ENCODE measurements at regions not wholly inside any gene's neighbourhood (a gene's known extent, or its start where the extent isn't known, plus 50 kb on each side); places are given as distances from the start of the nearest gene placed in this dataset.

GRCh38 chr2:239889641-239890121 is 135.5 kb downstream of the NDUFA10 start:
- ATAC-seq, result no peak
- TF ChIP-seq CSRNP3 (CRISPR knock-in tag; IDR thresholded peaks at IDR 0.05) (no peak), PPARA (CRISPR knock-in tag; IDR thresholded peaks at IDR 0.05; ENCODE audit: borderline replicate concordance) (no peak), TOX (CRISPR knock-in tag; IDR thresholded peaks at IDR 0.05; ENCODE audit: borderline replicate concordance) (no peak), TCF4 (CRISPR knock-in tag; IDR thresholded peaks at IDR 0.05; ENCODE audit: borderline replicate concordance) (no peak), POU6F1 (CRISPR knock-in tag; IDR thresholded peaks at IDR 0.05; ENCODE audit: borderline replicate concordance, low read depth) (no peak), SNAI2 (CRISPR knock-in tag; IDR thresholded peaks at IDR 0.05) (no peak), ZNF8 (CRISPR knock-in tag; IDR thresholded peaks at IDR 0.05) (no peak)

- no peak for TF ChIP-seq POU6F1 (CRISPR knock-in tag; IDR thresholded peaks at IDR 0.05; ENCODE audit: borderline replicate concordance, low read depth)
- TF ChIP-seq CSRNP3 (CRISPR knock-in tag; IDR thresholded peaks at IDR 0.05), result no peak
- no peak for TF ChIP-seq BACH2 (CRISPR knock-in tag; IDR thresholded peaks at IDR 0.05; ENCODE audit: borderline replicate concordance)
- no peak for TF ChIP-seq ZFP30 (CRISPR knock-in tag; IDR thresholded peaks at IDR 0.05)
- TF ChIP-seq ARNTL (CRISPR knock-in tag; IDR thresholded peaks at IDR 0.05; ENCODE audit: borderline replicate concordance, low read depth), result no peak
- ATAC-seq, result no peak
Measured at GRCh38 chr2:239887604-239888003, 137.5 kb downstream of the NDUFA10 start.

GRCh38 chr2:239886781-239887180 is 138.4 kb downstream of the NDUFA10 start:
- TF ChIP-seq TSHZ2 (CRISPR knock-in tag; IDR thresholded peaks at IDR 0.05) (no peak), ESRRG (CRISPR knock-in tag; IDR thresholded peaks at IDR 0.05) (no peak), ZNF565 (CRISPR knock-in tag; conservative IDR thresholded peaks at IDR 0.05; ENCODE audit: low read depth) (no peak), BACH2 (CRISPR knock-in tag; IDR thresholded peaks at IDR 0.05; ENCODE audit: borderline replicate concordance) (no peak), GLIS3 (CRISPR knock-in tag; IDR thresholded peaks at IDR 0.05) (no peak), PATZ1 (CRISPR knock-in tag; IDR thresholded peaks at IDR 0.05; ENCODE audit: borderline replicate concordance) (no peak), SNAI2 (CRISPR knock-in tag; IDR thresholded peaks at IDR 0.05) (no peak), CSRNP3 (CRISPR knock-in tag; IDR thresholded peaks at IDR 0.05) (no peak), TOX (CRISPR knock-in tag; IDR thresholded peaks at IDR 0.05; ENCODE audit: borderline replicate concordance) (no peak), ZFP3 (CRISPR knock-in tag; IDR thresholded peaks at IDR 0.05) (no peak), PPARA (CRISPR knock-in tag; IDR thresholded peaks at IDR 0.05; ENCODE audit: borderline replicate concordance) (no peak), TCF4 (CRISPR knock-in tag; IDR thresholded peaks at IDR 0.05; ENCODE audit: borderline replicate concordance) (no peak), CSDC2 (CRISPR knock-in tag; IDR thresholded peaks at IDR 0.05) (no peak)
- no peak for ATAC-seq
